ENCODE measurements at regions not wholly inside any gene's neighbourhood (a gene's known extent, or its start where the extent isn't known, plus 50 kb on each side); places are given as distances from the start of the nearest gene placed in this dataset.

- in situ Hi-C loops (cut with MboI; ENCODE audit: low sequenced_read_pairs, unreplicated experiment) = no loop called here
- DNase-seq (ENCODE audit: low spot score) = no peak
- no peak for TF ChIP-seq CTCF (IDR thresholded peaks at IDR 0.05; ENCODE audit: borderline replicate concordance, control extremely low read depth, extremely low read depth, insufficient read depth, missing control alignments)
Observed at GRCh38 chr14:85418721-85419120, 111.2 kb upstream of the FLRT2 start.

GRCh38 chr14:85420278-85420677, 109.7 kb upstream of the FLRT2 start:
- no peak for DNase-seq (ENCODE audit: low spot score)
- TF ChIP-seq CTCF (IDR thresholded peaks at IDR 0.05; ENCODE audit: borderline replicate concordance, control extremely low read depth, extremely low read depth, insufficient read depth, missing control alignments) = no peak
- in situ Hi-C loops (cut with MboI; ENCODE audit: low sequenced_read_pairs, unreplicated experiment) = no loop called here

DNA sequence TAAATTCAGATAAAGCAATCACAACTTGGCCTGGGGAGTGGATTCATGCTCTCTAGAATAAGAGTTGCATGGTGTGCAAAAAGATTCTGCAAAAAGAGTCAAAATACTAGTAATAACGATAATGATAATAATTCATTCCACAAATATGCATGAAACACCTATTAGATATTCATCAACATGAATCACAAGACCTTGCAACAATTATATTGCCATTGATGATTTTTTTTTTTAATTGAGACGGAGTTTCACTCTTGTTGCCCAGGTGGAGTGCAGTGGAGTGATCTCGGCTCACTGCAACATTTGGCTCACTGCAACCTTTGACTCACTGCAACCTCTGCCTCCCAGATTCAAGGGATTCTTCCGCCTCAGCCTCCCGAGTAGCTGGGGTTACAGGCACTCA, 109.2 kb upstream of the FLRT2 start:
- DNase-seq (ENCODE audit: low spot score) = no peak
- in situ Hi-C loops (cut with MboI; ENCODE audit: low sequenced_read_pairs, unreplicated experiment) = no loop called here
- no peak for TF ChIP-seq CTCF (IDR thresholded peaks at IDR 0.05; ENCODE audit: borderline replicate concordance, control extremely low read depth, extremely low read depth, insufficient read depth, missing control alignments)

- no peak for DNase-seq (ENCODE audit: low spot score)
- in situ Hi-C loops (cut with MboI; ENCODE audit: low sequenced_read_pairs, unreplicated experiment) = no loop called here
- no peak for TF ChIP-seq CTCF (IDR thresholded peaks at IDR 0.05; ENCODE audit: borderline replicate concordance, control extremely low read depth, extremely low read depth, insufficient read depth, missing control alignments)
Observed at GRCh38 chr14:85421186-85421877, 108.6 kb upstream of the FLRT2 start.

GRCh38 chr14:85423889-85424288, 106.1 kb upstream of the FLRT2 start:
- in situ Hi-C loops (cut with MboI; ENCODE audit: low sequenced_read_pairs, unreplicated experiment) = no loop called here
- no peak for TF ChIP-seq CTCF (IDR thresholded peaks at IDR 0.05; ENCODE audit: borderline replicate concordance, control extremely low read depth, extremely low read depth, insufficient read depth, missing control alignments)
- no peak for DNase-seq (ENCODE audit: low spot score)

- no peak for TF ChIP-seq CTCF (IDR thresholded peaks at IDR 0.05; ENCODE audit: borderline replicate concordance, control extremely low read depth, extremely low read depth, insufficient read depth, missing control alignments)
- in situ Hi-C loops (cut with MboI; ENCODE audit: low sequenced_read_pairs, unreplicated experiment) = no loop called here
- no peak for DNase-seq (ENCODE audit: low spot score)
Observed at GRCh38 chr14:85425507-85425906, 104.4 kb upstream of the FLRT2 start.

Measured in GM13976 (cell line).